ENCODE measurements at regions not wholly inside any gene's neighbourhood (a gene's known extent, or its start where the extent isn't known, plus 50 kb on each side); places are given as distances from the start of the nearest gene placed in this dataset.

- TF ChIP-seq CTCF (IDR thresholded peaks at IDR 0.05) (no peak), POLR2A (IDR thresholded peaks at IDR 0.05) (no peak), POLR2AphosphoS5 (IDR thresholded peaks at IDR 0.05) (no peak)
These were observed 346.7 kb upstream of the ANKRD30A start for GRCh38 chr10:36778651-36779050.
